ENCODE measurements at regions not wholly inside any gene's neighbourhood (a gene's known extent, or its start where the extent isn't known, plus 50 kb on each side); places are given as distances from the start of the nearest gene placed in this dataset.

DNA sequence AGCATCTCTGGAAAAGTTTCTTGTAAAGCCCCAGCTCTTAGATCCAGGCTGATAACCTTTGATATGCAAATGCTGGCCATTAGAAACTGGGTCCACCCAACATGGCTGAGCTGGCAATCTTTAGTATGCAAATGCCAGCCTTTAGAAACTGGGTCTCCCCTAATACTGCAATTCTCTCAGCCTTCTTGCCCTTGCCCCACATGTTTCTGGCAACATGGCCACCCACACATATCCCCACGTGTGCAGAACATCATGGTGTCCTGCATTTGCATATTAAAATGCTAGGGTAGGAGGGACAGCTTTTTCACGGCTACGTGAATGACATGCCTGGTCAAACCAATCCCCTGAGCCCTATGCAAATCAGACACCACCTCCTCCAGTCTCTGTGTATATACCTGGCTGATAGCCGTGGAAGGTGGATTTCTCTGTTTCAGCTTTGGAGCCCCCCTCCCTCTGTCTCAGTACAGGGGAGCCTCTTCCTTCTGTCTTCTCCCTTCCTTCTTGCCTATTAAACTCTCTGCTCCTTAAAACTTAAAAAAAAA, 344.0 kb upstream of the NWD2 start (continued):
- TF ChIP-seq, protein P1, sequence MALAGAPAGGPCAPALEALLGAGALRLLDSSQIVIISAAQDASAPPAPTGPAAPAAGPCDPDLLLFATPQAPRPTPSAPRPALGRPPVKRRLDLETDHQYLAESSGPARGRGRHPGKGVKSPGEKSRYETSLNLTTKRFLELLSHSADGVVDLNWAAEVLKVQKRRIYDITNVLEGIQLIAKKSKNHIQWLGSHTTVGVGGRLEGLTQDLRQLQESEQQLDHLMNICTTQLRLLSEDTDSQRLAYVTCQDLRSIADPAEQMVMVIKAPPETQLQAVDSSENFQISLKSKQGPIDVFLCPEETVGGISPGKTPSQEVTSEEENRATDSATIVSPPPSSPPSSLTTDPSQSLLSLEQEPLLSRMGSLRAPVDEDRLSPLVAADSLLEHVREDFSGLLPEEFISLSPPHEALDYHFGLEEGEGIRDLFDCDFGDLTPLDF (CRISPR knock-in tag; IDR thresholded peaks at IDR 0.05) = no peak
- TF ChIP-seq ZNF717 (CRISPR knock-in tag; IDR thresholded peaks at IDR 0.05) (no peak), YY1 (IDR thresholded peaks at IDR 0.05; ENCODE audit: borderline replicate concordance in 1 of 3, control insufficient read depth in 1 of 3, extremely low read depth in 1 of 3, insufficient read depth in 3 of 3, insufficient read length in 1 of 3, insufficient replicate concordance in 2 of 3, low read depth in 1 of 3, low read length in 2 of 3) (peak in 1 of 3 experiments; percentile 38), ZBED1 (IDR thresholded peaks at IDR 0.05) (no peak)

DNA sequence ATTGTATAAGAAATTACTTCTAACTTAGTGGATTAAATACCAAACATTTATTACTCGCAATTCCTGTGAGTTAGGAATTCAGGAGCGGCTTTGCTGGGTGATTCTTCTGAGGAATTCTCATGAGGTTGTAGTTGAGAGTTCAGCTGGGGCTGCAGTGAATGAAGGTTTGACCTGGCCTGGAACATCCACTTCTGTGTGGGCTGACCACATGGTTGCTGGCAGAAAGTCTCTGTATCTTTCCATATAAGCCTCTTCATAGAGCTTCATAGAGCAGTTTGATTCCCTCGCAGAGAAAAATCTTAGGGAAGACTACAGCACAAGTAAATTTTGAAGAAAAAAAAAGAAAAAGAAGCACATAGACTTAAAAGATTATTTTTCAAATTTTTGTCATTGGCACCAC, 339.7 kb upstream of the NWD2 start:
- no peak overlapping the region for H3K9ac ChIP-seq (ENCODE audit: insufficient read depth in 1 of 2, low read depth in 2 of 2, low read length in 2 of 2)
- H3K4me3 ChIP-seq = no peak overlapping the region
- no peaks in the 10 kb centered on the region for H3K9me3 ChIP-seq (replicated peaks; ENCODE audit: control insufficient read depth, insufficient read depth, low read depth, low read length)
- in situ Hi-C loops (cut with MboI) (no loop called here), intact Hi-C loops (cut with micrococcal nuclease) (no loop called here)
- TF ChIP-seq TSC22D4 (tag; IDR thresholded peaks at IDR 0.05) (no peak), HIVEP1 (CRISPR knock-in tag; IDR thresholded peaks at IDR 0.05) (no peak), ZKSCAN8 (CRISPR knock-in tag; IDR thresholded peaks at IDR 0.05) (no peak)
- TF ChIP-seq, protein P2, sequence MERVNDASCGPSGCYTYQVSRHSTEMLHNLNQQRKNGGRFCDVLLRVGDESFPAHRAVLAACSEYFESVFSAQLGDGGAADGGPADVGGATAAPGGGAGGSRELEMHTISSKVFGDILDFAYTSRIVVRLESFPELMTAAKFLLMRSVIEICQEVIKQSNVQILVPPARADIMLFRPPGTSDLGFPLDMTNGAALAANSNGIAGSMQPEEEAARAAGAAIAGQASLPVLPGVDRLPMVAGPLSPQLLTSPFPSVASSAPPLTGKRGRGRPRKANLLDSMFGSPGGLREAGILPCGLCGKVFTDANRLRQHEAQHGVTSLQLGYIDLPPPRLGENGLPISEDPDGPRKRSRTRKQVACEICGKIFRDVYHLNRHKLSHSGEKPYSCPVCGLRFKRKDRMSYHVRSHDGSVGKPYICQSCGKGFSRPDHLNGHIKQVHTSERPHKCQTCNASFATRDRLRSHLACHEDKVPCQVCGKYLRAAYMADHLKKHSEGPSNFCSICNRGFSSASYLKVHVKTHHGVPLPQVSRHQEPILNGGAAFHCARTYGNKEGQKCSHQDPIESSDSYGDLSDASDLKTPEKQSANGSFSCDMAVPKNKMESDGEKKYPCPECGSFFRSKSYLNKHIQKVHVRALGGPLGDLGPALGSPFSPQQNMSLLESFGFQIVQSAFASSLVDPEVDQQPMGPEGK (CRISPR knock-in tag; IDR thresholded peaks at IDR 0.05; ENCODE audit: borderline replicate concordance) = no peak
- H2AFZ ChIP-seq (ENCODE audit: low read depth, low read length) = no peak overlapping the region
- CTCF ChIA-PET (ENCODE audit: low intra/inter-chr PET ratio) = no interaction called here
- H3K27ac ChIP-seq (ENCODE audit: extremely low read depth, low read depth, low read length) = no peak overlapping the region
- H3K27me3 ChIP-seq (ENCODE audit: control insufficient read depth in 2 of 2, insufficient read depth in 2 of 2, low read length in 2 of 2) = no peaks in the 10 kb centered on the region
- no peaks in the 10 kb centered on the region for H4K20me1 ChIP-seq (replicated peaks; ENCODE audit: control insufficient read depth, insufficient read depth, low read length)
- ATAC-seq (no peak), DNase-seq (ENCODE audit: extremely low read depth in 1 of 4, low spot score in 3 of 4) (no peak), FAIRE-seq (no peak)
- POLR2A ChIA-PET = no interaction called here
- H3K4me2 ChIP-seq (ENCODE audit: insufficient read depth, low read length) = no peak overlapping the region
- no peaks in the 10 kb centered on the region for H3K4me1 ChIP-seq (replicated peaks in 1 of 2; ENCODE audit: control insufficient read depth in 2 of 2, insufficient read depth in 2 of 2, low read length in 2 of 2)
- H3K36me3 ChIP-seq (ENCODE audit: control insufficient read depth, insufficient read depth, low read length) = no peaks in the 10 kb centered on the region
- 21% methylated on average over 3 of the region's 3 CpGs for WGBS (ENCODE audit: insufficient coverage, low coverage, missing lambda C conversion rate)
- no TSS peak for BruUV-seq (replicated peaks)
- no peaks in the 10 kb centered on the region for H3K79me2 ChIP-seq (ENCODE audit: control insufficient read depth, insufficient read depth, low read length)
- no peaks in the 10 kb centered on the region for H3K9me1 ChIP-seq (ENCODE audit: control insufficient read depth, insufficient read depth, low read length)
